B cell (primary cell): ENCODE measurements at regions not wholly inside any gene's neighbourhood (a gene's known extent, or its start where the extent isn't known, plus 50 kb on each side); places are given as distances from the start of the nearest gene placed in this dataset.

ENCODE experiments used
- CTCF ChIP-seq: fragments of 200-600 bp; IDR thresholded peaks from one replicate; pipeline ENCODE4 v1.8.0; 2022; ENCODE audit warnings: antibody characterized with exemption, mild to moderate bottlenecking
- EZH2 ChIP-seq: IDR thresholded peaks from 2 replicates; pipeline ENCODE4 v1.6.1; 2012; ENCODE audit warnings: borderline replicate concordance, low read depth, mild to moderate bottlenecking, moderate library complexity, low read length; ENCODE audit not compliant: insufficient read depth, poor library complexity, severe bottlenecking

GRCh38 chr13:69292789-69293425 lies 814.7 kb upstream of the ATXN8OS start:
- TF ChIP-seq EZH2 (no peak), CTCF (no peak)
